Mucosa of rectum (tissue), 2 donors: ENCODE measurements at regions not wholly inside any gene's neighbourhood (a gene's known extent, or its start where the extent isn't known, plus 50 kb on each side); places are given as distances from the start of the nearest gene placed in this dataset.

ENCODE experiments used
- H3K27ac ChIP-seq, 2 donors: one replicate each; pipeline ENCODE4 v1.7.0; 2013; ENCODE audit warnings: inconsistent platforms in 2 of 2, low read depth in 2 of 2, low read length in 2 of 2
- H3K27me3 ChIP-seq, 2 donors: one replicate each; pipeline ENCODE4 v1.7.0; 2013; ENCODE audit warnings: low read length in 2 of 2; ENCODE audit not compliant: control insufficient read depth in 2 of 2, insufficient read depth in 2 of 2
- H3K36me3 ChIP-seq, 2 donors: one replicate each; pipeline ENCODE4 v1.7.0; 2013; ENCODE audit warnings: low read length in 2 of 2; ENCODE audit not compliant: control insufficient read depth in 2 of 2, insufficient read depth in 2 of 2
- H3K4me1 ChIP-seq, 2 donors: one replicate each; pipeline ENCODE4 v1.7.0; 2013; ENCODE audit warnings: low read length in 2 of 2, mild to moderate bottlenecking in 1 of 2; ENCODE audit not compliant: control insufficient read depth in 2 of 2, insufficient read depth in 2 of 2
- H3K4me3 ChIP-seq, 2 donors: one replicate each; pipeline ENCODE4 v1.7.0; 2013; ENCODE audit warnings: low read length in 2 of 2
- H3K9ac ChIP-seq, 2 donors: one replicate each; pipeline ENCODE4 v1.7.0; 2013; ENCODE audit warnings: low read length in 2 of 2, low read depth in 1 of 2, mild to moderate bottlenecking in 1 of 2
- H3K9me3 ChIP-seq, 2 donors: one replicate each; pipeline ENCODE4 v1.7.0; 2013; ENCODE audit warnings: low read length in 2 of 2; ENCODE audit not compliant: control insufficient read depth in 2 of 2
- donor health status: healthy.
- donor health status: Normal muscosa, but diverticular disease.

DNA sequence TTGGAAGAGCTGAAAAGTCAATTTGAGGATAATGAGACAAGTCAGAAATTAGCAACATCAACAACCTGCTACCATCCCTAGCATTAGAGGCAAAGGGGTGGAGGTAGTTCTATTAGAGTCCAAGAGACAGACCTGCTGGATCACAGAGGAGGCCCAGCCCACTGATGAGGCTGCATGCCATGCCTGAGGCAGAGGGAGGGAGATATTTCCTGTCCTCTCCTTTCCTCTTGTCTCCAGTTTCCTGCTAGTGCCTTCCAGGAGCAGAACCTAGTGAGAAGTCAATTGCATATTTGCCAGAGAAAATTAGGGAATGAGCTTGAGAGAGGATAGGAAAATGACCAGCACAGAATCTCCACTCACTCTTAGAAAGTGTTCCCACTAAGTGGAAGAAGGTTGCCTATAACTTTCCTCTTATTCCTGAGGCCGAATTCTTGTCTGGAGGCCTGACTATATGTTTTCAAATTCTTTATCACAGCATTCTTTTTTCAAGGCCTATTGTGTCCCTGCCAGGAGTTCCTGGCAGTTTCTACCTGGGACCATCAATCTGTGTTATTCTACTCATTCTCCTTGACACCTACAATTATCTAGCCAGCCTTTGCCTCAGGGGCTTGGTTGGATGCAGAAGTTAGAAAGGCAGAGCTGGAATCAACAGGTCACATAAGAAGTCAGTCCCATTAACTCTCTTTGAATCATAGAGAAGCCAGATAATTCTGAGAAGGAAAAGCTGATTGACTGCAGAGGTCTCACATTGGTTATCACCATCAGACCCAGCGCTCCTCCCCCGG is 121.9 kb downstream of the EMP1 start:
- H3K27me3 ChIP-seq = no peaks in the 10 kb centered on the region
- H3K4me3 ChIP-seq = no peak overlapping the region
- H3K36me3 ChIP-seq = no peaks in the 10 kb centered on the region
- no peak overlapping the region for H3K9ac ChIP-seq
- H3K27ac ChIP-seq = no peak overlapping the region
- H3K4me1 ChIP-seq = no peaks in the 10 kb centered on the region
- peaks cover 0 to 5% of the 10 kb centered on the region in 2 donors for H3K9me3 ChIP-seq

DNA sequence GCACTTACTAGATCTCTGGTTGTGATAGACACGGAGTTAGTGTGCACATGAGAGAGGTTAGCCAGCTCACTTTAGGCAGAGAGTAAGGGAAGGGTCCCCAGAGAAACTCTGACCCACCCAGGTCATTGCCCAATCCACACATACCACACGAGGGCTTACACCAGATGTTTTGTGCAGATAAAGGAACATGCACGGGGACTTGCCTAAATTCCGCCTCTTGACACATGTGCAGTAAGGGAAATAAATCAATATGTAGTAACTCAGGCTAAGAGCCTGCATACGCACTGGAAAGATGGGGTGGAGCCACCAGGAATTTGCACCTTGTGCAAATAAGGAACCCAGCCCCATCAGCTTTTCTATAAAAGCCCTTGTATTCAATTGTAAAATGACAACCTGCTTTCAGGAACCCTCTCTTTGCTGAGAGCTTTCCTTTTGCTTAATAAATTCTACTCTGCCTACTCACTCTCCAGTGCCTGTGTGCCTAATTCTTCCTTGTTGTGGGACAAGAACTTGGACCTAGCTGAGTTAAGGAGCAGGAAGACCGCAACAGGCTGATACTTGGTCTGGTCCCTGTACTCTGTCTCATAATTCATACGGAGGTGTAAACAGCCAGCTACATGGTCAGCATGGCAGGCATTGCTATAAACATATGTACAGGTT is 120.2 kb downstream of the EMP1 start:
- H3K27me3 ChIP-seq = no peaks in the 10 kb centered on the region
- peaks cover 0 to 5% of the 10 kb centered on the region in 2 donors for H3K9me3 ChIP-seq
- H3K9ac ChIP-seq = no peak overlapping the region
- no peak overlapping the region for H3K4me3 ChIP-seq
- H3K4me1 ChIP-seq = no peaks in the 10 kb centered on the region
- H3K36me3 ChIP-seq = no peaks in the 10 kb centered on the region
- no peak overlapping the region for H3K27ac ChIP-seq

DNA sequence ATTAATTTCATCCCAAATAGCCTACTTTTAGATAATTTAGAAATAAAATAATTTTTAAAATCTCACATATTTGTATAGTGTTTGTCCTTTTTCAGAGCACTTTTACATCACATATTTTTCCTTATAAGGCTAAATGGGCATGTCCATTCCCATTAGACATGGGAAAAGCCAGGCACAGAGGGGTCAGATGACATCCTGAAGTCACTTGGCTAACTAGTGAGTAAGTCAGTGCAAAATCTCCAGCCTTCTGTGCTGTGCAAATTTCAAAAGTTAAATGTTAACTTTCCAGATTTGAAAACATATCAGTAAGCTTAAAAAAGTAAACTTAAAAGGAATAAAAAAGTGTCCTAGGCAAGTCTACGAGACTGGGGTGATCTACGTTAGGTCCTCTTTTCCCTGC is 117.4 kb downstream of the EMP1 start:
- no peak overlapping the region for H3K9ac ChIP-seq
- H3K27me3 ChIP-seq = no peaks in the 10 kb centered on the region
- peaks cover 0 to 5% of the 10 kb centered on the region in 2 donors for H3K9me3 ChIP-seq
- no peak overlapping the region for H3K27ac ChIP-seq
- no peaks in the 10 kb centered on the region for H3K36me3 ChIP-seq
- H3K4me1 ChIP-seq = no peaks in the 10 kb centered on the region
- H3K4me3 ChIP-seq = no peak overlapping the region

DNA sequence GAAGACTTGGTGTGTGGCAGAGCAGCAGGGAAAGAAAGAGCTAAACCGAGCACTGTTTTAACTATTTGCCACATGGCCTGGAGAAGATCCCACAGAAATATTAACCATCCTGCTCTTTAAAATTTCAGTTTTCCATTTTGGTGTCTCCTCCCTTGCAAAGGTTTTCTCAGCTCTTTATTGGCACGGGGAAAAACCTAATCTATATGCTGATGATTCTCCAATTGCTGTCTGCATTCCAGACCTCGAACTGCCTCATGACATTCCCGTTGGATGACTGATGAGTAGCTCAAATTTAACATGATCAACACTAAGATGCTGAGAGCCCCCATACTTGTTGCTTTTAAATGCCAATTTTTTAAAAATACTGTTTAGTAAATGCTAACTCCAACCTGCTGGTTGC is 115.0 kb downstream of the EMP1 start:
- Histone ChIP-seq H3K27me3 (no peaks in the 10 kb centered on the region), H3K9ac (no peak overlapping the region), H3K9me3 (peaks cover 0 to under 1% of the 10 kb centered on the region in 2 donors), H3K27ac (no peak overlapping the region), H3K4me3 (no peak overlapping the region), H3K4me1 (no peaks in the 10 kb centered on the region), H3K36me3 (no peaks in the 10 kb centered on the region)

DNA sequence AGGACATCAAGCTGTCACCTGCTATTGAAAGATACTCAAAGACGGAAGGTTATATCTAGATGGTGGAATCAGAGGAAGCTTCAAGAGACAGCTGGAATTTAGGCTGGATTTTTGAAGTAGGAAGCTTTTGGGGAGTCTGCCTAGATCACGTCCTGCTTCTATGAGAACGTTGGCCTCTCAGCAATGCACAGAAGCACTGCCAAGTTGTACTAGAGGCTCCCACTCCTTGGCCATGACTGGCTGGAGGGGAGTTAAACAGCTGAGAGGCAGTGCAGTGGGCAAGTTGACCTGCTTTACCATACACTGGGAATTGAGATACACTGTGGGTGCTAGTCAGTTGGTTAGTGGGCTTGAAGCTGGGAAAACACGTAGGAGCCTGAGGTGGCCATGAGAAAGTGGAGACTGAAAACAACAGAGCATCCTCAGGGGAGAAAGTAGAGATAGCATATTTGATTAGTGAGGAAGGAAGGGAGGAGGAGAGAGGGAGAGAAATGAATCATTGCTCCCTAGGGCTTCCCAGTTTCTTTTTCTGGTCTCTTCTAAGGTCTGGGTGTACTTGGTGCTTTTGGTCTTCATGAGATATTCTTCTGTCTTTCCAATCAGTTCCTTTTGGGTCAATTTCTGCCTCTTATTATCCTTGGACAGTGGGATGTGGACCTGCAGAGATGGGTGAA is 110.8 kb downstream of the EMP1 start:
- no peaks in the 10 kb centered on the region for H3K9me3 ChIP-seq
- H3K9ac ChIP-seq = no peak overlapping the region
- H3K4me1 ChIP-seq = no peaks in the 10 kb centered on the region
- H3K27me3 ChIP-seq = no peaks in the 10 kb centered on the region
- no peaks in the 10 kb centered on the region for H3K36me3 ChIP-seq
- H3K27ac ChIP-seq = no peak overlapping the region
- H3K4me3 ChIP-seq = no peak overlapping the region

DNA sequence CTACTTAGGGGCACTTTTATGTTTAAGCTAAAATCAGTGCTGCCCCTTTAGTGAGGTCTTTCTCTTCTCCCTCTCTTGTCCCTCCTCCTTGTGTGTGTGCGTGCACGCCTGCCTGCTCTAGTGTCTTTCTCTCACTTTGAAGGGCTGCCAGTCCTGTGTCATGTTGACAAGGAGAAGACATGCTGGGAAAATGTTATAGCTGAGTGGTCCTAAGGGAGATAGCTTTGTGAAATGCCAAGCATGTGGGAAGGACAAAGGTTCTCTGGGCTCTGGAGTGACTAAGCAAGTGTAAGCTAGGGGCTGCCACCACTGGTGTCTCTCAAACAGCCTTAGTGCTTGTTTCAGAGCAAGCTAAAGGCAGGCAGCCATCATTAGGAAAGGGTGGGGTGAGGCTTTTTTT is 108.4 kb downstream of the EMP1 start:
- no peak overlapping the region for H3K9ac ChIP-seq
- H3K4me1 ChIP-seq = no peaks in the 10 kb centered on the region
- H3K4me3 ChIP-seq = no peak overlapping the region
- no peaks in the 10 kb centered on the region for H3K36me3 ChIP-seq
- no peak overlapping the region for H3K27ac ChIP-seq
- H3K9me3 ChIP-seq = no peaks in the 10 kb centered on the region
- H3K27me3 ChIP-seq = no peaks in the 10 kb centered on the region

DNA sequence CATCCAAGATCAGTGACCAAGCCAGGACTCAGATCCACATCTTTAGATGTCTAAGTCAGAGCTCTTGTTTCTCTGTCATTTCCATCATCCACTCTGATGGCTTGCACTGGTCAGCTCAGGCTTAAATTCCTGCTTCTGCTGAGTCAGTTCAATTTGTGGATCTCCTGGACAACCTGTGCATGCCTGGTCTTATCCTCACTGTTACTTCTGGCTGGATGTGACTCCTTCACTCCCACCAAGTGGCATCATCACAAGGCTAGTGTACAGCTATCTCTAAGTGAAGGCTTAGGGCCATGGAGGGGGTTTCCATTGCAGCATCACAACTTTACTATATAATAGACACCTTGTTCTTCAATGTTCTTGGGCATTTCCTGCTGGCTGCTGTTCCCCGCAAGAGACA is 102.9 kb downstream of the EMP1 start:
- no peaks in the 10 kb centered on the region for H3K27me3 ChIP-seq
- H3K4me1 ChIP-seq = no peaks in the 10 kb centered on the region
- no peaks in the 10 kb centered on the region for H3K9me3 ChIP-seq
- no peaks in the 10 kb centered on the region for H3K36me3 ChIP-seq
- no peak overlapping the region for H3K4me3 ChIP-seq
- H3K27ac ChIP-seq = no peak overlapping the region
- no peak overlapping the region for H3K9ac ChIP-seq

DNA sequence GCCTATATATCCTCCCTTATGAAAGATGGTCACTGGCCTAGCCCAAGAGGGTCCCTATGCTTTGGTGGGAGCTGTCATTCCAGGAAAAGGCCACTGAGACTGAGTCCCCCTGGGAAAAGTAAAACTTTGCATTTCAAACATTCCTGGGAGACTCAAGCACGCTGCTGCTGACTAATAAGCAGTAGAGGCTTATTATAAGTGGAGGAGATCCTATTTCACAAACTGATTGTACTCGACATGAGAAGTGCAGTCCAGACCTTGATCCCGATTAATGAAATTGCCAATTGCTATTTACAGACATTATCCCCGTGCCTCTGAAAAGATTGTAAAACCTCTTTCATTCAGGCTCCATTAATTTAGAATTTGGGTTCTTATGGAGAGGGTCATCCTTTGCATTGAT is 96.6 kb downstream of the EMP1 start:
- H3K9ac ChIP-seq = no peak overlapping the region
- H3K4me1 ChIP-seq = no peaks in the 10 kb centered on the region
- no peaks in the 10 kb centered on the region for H3K9me3 ChIP-seq
- no peak overlapping the region for H3K27ac ChIP-seq
- no peak overlapping the region for H3K4me3 ChIP-seq
- H3K36me3 ChIP-seq = no peaks in the 10 kb centered on the region
- H3K27me3 ChIP-seq = no peaks in the 10 kb centered on the region

DNA sequence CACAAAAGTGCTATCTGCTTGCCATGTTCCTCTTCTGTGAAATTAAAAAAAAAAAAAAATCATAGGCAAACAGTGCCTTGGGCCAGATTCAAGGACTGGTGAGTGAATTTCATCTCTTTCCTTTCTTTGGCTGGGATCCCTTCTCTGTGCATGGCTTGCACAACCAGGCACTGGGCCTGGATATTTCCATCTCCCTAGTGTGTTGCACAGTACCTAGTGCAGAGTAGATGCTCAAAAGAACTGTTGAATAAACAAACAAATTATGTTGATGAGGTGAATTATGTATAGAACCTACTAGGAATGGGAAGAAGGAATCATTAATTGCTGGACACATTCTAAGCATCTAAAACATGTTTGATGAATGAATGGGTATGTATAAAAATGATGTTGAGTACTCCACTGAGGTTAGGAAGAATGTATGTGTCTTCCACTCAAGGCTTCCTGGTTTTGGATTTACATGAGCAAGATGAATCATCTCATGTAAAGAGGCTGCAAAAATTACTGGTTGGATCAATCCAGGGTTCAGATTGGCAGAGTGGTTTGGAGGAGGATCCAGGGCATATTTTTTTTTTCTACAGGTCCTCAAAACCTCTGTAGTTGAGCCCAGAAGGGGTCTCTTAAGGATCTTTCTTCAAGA is 93.2 kb downstream of the EMP1 start:
- H3K27ac ChIP-seq = no peak overlapping the region
- no peaks in the 10 kb centered on the region for H3K36me3 ChIP-seq
- H3K4me1 ChIP-seq = no peaks in the 10 kb centered on the region
- H3K27me3 ChIP-seq = no peaks in the 10 kb centered on the region
- no peak overlapping the region for H3K9ac ChIP-seq
- H3K9me3 ChIP-seq = no peaks in the 10 kb centered on the region
- no peak overlapping the region for H3K4me3 ChIP-seq
